ENCODE measurements at regions not wholly inside any gene's neighbourhood (a gene's known extent, or its start where the extent isn't known, plus 50 kb on each side); places are given as distances from the start of the nearest gene placed in this dataset.
"Not testable (repeated sequence)": the region's sequence is repeated elsewhere in the genome, so short reads cannot be mapped to it uniquely, and the experiment has no call there.

- H3K4me3 Mint-ChIP-seq; H3K36me3 Mint-ChIP-seq (ENCODE audit: low read depth); DNase-seq (ENCODE audit: low spot score); H3K27me3 Mint-ChIP-seq (ENCODE audit: insufficient read depth); intact Hi-C loops (cut with micrococcal nuclease); H3K4me1 Mint-ChIP-seq (ENCODE audit: low read depth); H3K9me3 Mint-ChIP-seq; H3K27ac Mint-ChIP-seq: not testable (repeated sequence)
Observed at GRCh38 chr2:87255410-87255809, 233.8 kb upstream of the PLGLB1 start.

- H3K36me3 Mint-ChIP-seq (ENCODE audit: low read depth); H3K27me3 Mint-ChIP-seq (ENCODE audit: insufficient read depth); H3K4me3 Mint-ChIP-seq; H3K27ac Mint-ChIP-seq; DNase-seq (ENCODE audit: low spot score); H3K9me3 Mint-ChIP-seq; intact Hi-C loops (cut with micrococcal nuclease): not testable (repeated sequence)
- peaks cover 13% of the 10 kb centered on the region for H3K4me1 Mint-ChIP-seq (ENCODE audit: low read depth)
Observed at GRCh38 chr2:87258887-87259286, 237.2 kb upstream of the PLGLB1 start.

- H3K4me3 Mint-ChIP-seq; H3K27ac Mint-ChIP-seq; intact Hi-C loops (cut with micrococcal nuclease); H3K36me3 Mint-ChIP-seq (ENCODE audit: low read depth); H3K27me3 Mint-ChIP-seq (ENCODE audit: insufficient read depth); DNase-seq (ENCODE audit: low spot score); H3K9me3 Mint-ChIP-seq: not testable (repeated sequence)
- H3K4me1 Mint-ChIP-seq (ENCODE audit: low read depth), result peaks cover 13% of the 10 kb centered on the region
Observed at GRCh38 chr2:87262184-87262702, 240.6 kb upstream of the PLGLB1 start.

GRCh38 chr2:87263868-87264518 is 242.3 kb upstream of the PLGLB1 start:
- H3K27ac Mint-ChIP-seq; DNase-seq (ENCODE audit: low spot score); H3K4me3 Mint-ChIP-seq; H3K36me3 Mint-ChIP-seq (ENCODE audit: low read depth); intact Hi-C loops (cut with micrococcal nuclease); H3K9me3 Mint-ChIP-seq; H3K27me3 Mint-ChIP-seq (ENCODE audit: insufficient read depth): not testable (repeated sequence)
- peaks cover 13% of the 10 kb centered on the region for H3K4me1 Mint-ChIP-seq (ENCODE audit: low read depth)

- H3K4me3 Mint-ChIP-seq; H3K27ac Mint-ChIP-seq; H3K9me3 Mint-ChIP-seq; H3K36me3 Mint-ChIP-seq (ENCODE audit: low read depth); H3K27me3 Mint-ChIP-seq (ENCODE audit: insufficient read depth); DNase-seq (ENCODE audit: low spot score); intact Hi-C loops (cut with micrococcal nuclease); H3K4me1 Mint-ChIP-seq (ENCODE audit: low read depth): not testable (repeated sequence)
Observed at GRCh38 chr2:87275192-87275591, 253.5 kb upstream of the PLGLB1 start.

- H3K9me3 Mint-ChIP-seq; H3K27ac Mint-ChIP-seq; H3K4me1 Mint-ChIP-seq (ENCODE audit: low read depth); H3K27me3 Mint-ChIP-seq (ENCODE audit: insufficient read depth); H3K36me3 Mint-ChIP-seq (ENCODE audit: low read depth); DNase-seq (ENCODE audit: low spot score); intact Hi-C loops (cut with micrococcal nuclease); H3K4me3 Mint-ChIP-seq: not testable (repeated sequence)
Observed at GRCh38 chr2:87275974-87276629, 254.5 kb upstream of the PLGLB1 start.

GRCh38 chr2:87276673-87277072 is 255.0 kb upstream of the PLGLB1 start:
- H3K27me3 Mint-ChIP-seq (ENCODE audit: insufficient read depth); intact Hi-C loops (cut with micrococcal nuclease); H3K4me1 Mint-ChIP-seq (ENCODE audit: low read depth); DNase-seq (ENCODE audit: low spot score); H3K4me3 Mint-ChIP-seq; H3K36me3 Mint-ChIP-seq (ENCODE audit: low read depth); H3K27ac Mint-ChIP-seq; H3K9me3 Mint-ChIP-seq: not testable (repeated sequence)

- H3K27me3 Mint-ChIP-seq (ENCODE audit: insufficient read depth); H3K36me3 Mint-ChIP-seq (ENCODE audit: low read depth); intact Hi-C loops (cut with micrococcal nuclease); H3K4me3 Mint-ChIP-seq; DNase-seq (ENCODE audit: low spot score); H3K27ac Mint-ChIP-seq; H3K9me3 Mint-ChIP-seq; H3K4me1 Mint-ChIP-seq (ENCODE audit: low read depth): not testable (repeated sequence)
Observed at GRCh38 chr2:87277734-87278133, 256.1 kb upstream of the PLGLB1 start.

GRCh38 chr2:87280596-87281355 is 259.1 kb upstream of the PLGLB1 start:
- H3K4me3 Mint-ChIP-seq; H3K9me3 Mint-ChIP-seq; H3K36me3 Mint-ChIP-seq (ENCODE audit: low read depth); DNase-seq (ENCODE audit: low spot score); intact Hi-C loops (cut with micrococcal nuclease); H3K27ac Mint-ChIP-seq; H3K27me3 Mint-ChIP-seq (ENCODE audit: insufficient read depth); H3K4me1 Mint-ChIP-seq (ENCODE audit: low read depth): not testable (repeated sequence)

GRCh38 chr2:87283735-87284470 is 262.3 kb upstream of the PLGLB1 start:
- H3K36me3 Mint-ChIP-seq (ENCODE audit: low read depth); H3K9me3 Mint-ChIP-seq; DNase-seq (ENCODE audit: low spot score); H3K4me3 Mint-ChIP-seq; H3K27ac Mint-ChIP-seq; intact Hi-C loops (cut with micrococcal nuclease); H3K27me3 Mint-ChIP-seq (ENCODE audit: insufficient read depth); H3K4me1 Mint-ChIP-seq (ENCODE audit: low read depth): not testable (repeated sequence)

- H3K36me3 Mint-ChIP-seq (ENCODE audit: low read depth); intact Hi-C loops (cut with micrococcal nuclease); H3K27me3 Mint-ChIP-seq (ENCODE audit: insufficient read depth); H3K27ac Mint-ChIP-seq; DNase-seq (ENCODE audit: low spot score); H3K9me3 Mint-ChIP-seq; H3K4me1 Mint-ChIP-seq (ENCODE audit: low read depth); H3K4me3 Mint-ChIP-seq: not testable (repeated sequence)
Observed at GRCh38 chr2:87284471-87284772, 262.8 kb upstream of the PLGLB1 start.

GRCh38 chr2:87285139-87285538 is 263.5 kb upstream of the PLGLB1 start:
- H3K27ac Mint-ChIP-seq; H3K4me1 Mint-ChIP-seq (ENCODE audit: low read depth); H3K9me3 Mint-ChIP-seq; H3K36me3 Mint-ChIP-seq (ENCODE audit: low read depth); H3K4me3 Mint-ChIP-seq; H3K27me3 Mint-ChIP-seq (ENCODE audit: insufficient read depth); intact Hi-C loops (cut with micrococcal nuclease); DNase-seq (ENCODE audit: low spot score): not testable (repeated sequence)

All from activated T-helper 1 cell treated with anti-CD3 and anti-CD28 coated beads, Interleukin-12 subunit alpha, Interleukin-12 subunit beta, Interleukin-2, Interleukin-4 antibody, amounts not matched to agents 30 ng/mL and 10 ng/mL and 1 ng/mL, durations not matched to agents 14 hours and 24 hours and 36 hours (primary cell).